ENCODE measurements at regions not wholly inside any gene's neighbourhood (a gene's known extent, or its start where the extent isn't known, plus 50 kb on each side); places are given as distances from the start of the nearest gene placed in this dataset.
"Not testable (repeated sequence)": the region's sequence is repeated elsewhere in the genome, so short reads cannot be mapped to it uniquely, and the experiment has no call there.

- DNase-seq = no peak
Observed at GRCh38 chr11:45000918-45001317, 50.2 kb upstream of the TP53I11 start.

GRCh38 chr11:45001466-45002165, 50.9 kb upstream of the TP53I11 start:
- DNase-seq = no peak

- DNase-seq = no peak
Observed at GRCh38 chr11:45005106-45005505, 54.4 kb upstream of the TP53I11 start.

GRCh38 chr11:45007011-45007410, 56.3 kb upstream of the TP53I11 start:
- DNase-seq = no peak

- not testable (repeated sequence) for DNase-seq
Observed at GRCh38 chr11:45015983-45016382, 65.3 kb upstream of the TP53I11 start.

- not testable (repeated sequence) for DNase-seq
Observed at GRCh38 chr11:45016446-45016845, 65.8 kb upstream of the TP53I11 start.

- DNase-seq = no peak
Observed at GRCh38 chr11:45017329-45017728, 66.6 kb upstream of the TP53I11 start.

- DNase-seq = no peak
Observed at GRCh38 chr11:45021001-45021400, 70.3 kb upstream of the TP53I11 start.

- no peak for DNase-seq
Observed at GRCh38 chr11:45021692-45022141, 71.0 kb upstream of the TP53I11 start.

GRCh38 chr11:45022294-45023064, 71.8 kb upstream of the TP53I11 start:
- no peak for DNase-seq

GRCh38 chr11:45023065-45023365, 72.3 kb upstream of the TP53I11 start:
- no peak for DNase-seq

- DNase-seq = no peak
Observed at GRCh38 chr11:45024316-45024715, 73.6 kb upstream of the TP53I11 start.

- DNase-seq = no peak
Observed at GRCh38 chr11:45024846-45025588, 74.3 kb upstream of the TP53I11 start.

GRCh38 chr11:45025716-45026492, 75.2 kb upstream of the TP53I11 start:
- peak; percentile 59 for DNase-seq

- DNase-seq = no peak
Observed at GRCh38 chr11:45026835-45027234, 76.2 kb upstream of the TP53I11 start.

GRCh38 chr11:45027312-45027711, 76.6 kb upstream of the TP53I11 start:
- no peak for DNase-seq

GRCh38 chr11:45028911-45029682, 78.4 kb upstream of the TP53I11 start:
- DNase-seq = peak; percentile 53

GRCh38 chr11:45030778-45031177, 80.1 kb upstream of the TP53I11 start:
- DNase-seq = no peak

GRCh38 chr11:45031912-45032519, 81.3 kb upstream of the TP53I11 start:
- peak; percentile 54 for DNase-seq

- DNase-seq = no peak
Observed at GRCh38 chr11:45035413-45035812, 84.7 kb upstream of the TP53I11 start.

- no peak for DNase-seq
Observed at GRCh38 chr11:45036010-45036409, 85.3 kb upstream of the TP53I11 start.

GRCh38 chr11:45036733-45037132, 86.0 kb upstream of the TP53I11 start:
- no peak for DNase-seq

Measured in CD4-positive, alpha-beta T cell treated with Interferon gamma for 1 hour (primary cell).